IMR-90 (cell line): ENCODE measurements at regions not wholly inside any gene's neighbourhood (a gene's known extent, or its start where the extent isn't known, plus 50 kb on each side); places are given as distances from the start of the nearest gene placed in this dataset.

Experiments used
- ATAC-seq: fragments of 200-7000 bp; cut with Tn5 transposase; 2 replicates; pipeline ENCODE4 v1.9.1; 2020; ENCODE audit warnings: low read depth, mild to moderate bottlenecking, moderate library complexity
- BruUV-seq: library from RNA; stranded (reverse); fragments of 400-500 nt; replicated peaks from 2 replicates; lab custom pipeline; 2021; lab: Mats Ljungman, UMichigan
- CTCF ChIA-PET: fragments of 300-600 bp; formaldehyde crosslinking; extraction: SDS; loops from one replicate; lab custom pipeline; 2021; ENCODE audit warnings: antibody characterized with exemption; lab: Yijun Ruan, JAX
- POLR2A ChIA-PET: fragments of 300-600 bp; sonication (Branson Sonifier 250); formaldehyde crosslinking; loops from one replicate; lab custom pipeline; 2022; ENCODE audit warnings: antibody characterized with exemption; ENCODE audit not compliant: unreplicated experiment; lab: Charles Lee
- DNase-seq: peaks from one replicate; pipeline ENCODE4 v3.0.0; 2013
- H2AFZ ChIP-seq: replicated peaks from 2 replicates; pipeline ENCODE3; 2013; ENCODE audit warnings: low read length, mild to moderate bottlenecking; ENCODE audit not compliant: poor library complexity
- H2AK5ac ChIP-seq: 2 replicates; pipeline ENCODE4 v1.6.1; 2013; ENCODE audit warnings: low read depth, low read length, inconsistent platforms
- H2AK9ac ChIP-seq: replicated peaks from 2 replicates; pipeline ENCODE3; 2013; ENCODE audit warnings: mild to moderate bottlenecking, low read depth, low read length, moderate library complexity; ENCODE audit not compliant: poor library complexity
- H2BK120ac ChIP-seq: 2 replicates; pipeline ENCODE4 v1.6.1; 2013; ENCODE audit warnings: low read depth, low read length, inconsistent platforms
- H2BK15ac ChIP-seq: 3 replicates; pipeline ENCODE4 v1.6.1; 2013; ENCODE audit warnings: low read depth, low read length, inconsistent platforms
- H2BK20ac ChIP-seq: 2 replicates; pipeline ENCODE4 v1.6.1; 2013; ENCODE audit warnings: low read depth, mild to moderate bottlenecking, inconsistent platforms, low read length, moderate library complexity
- H2BK5ac ChIP-seq: 2 replicates; pipeline ENCODE4 v1.6.1; 2013; ENCODE audit warnings: mild to moderate bottlenecking, low read depth, low read length, inconsistent platforms; ENCODE audit not compliant: poor library complexity, severe bottlenecking
- H3K14ac ChIP-seq: replicated peaks from 2 replicates; pipeline ENCODE4 v1.6.1; 2013; ENCODE audit warnings: low read depth, low read length, inconsistent platforms
- H3K18ac ChIP-seq: 2 replicates; pipeline ENCODE4 v1.6.1; 2013; ENCODE audit warnings: low read depth, low read length, control low read depth
- H3K23ac ChIP-seq: 2 replicates; pipeline ENCODE4 v1.6.1; 2013; ENCODE audit warnings: low read depth, low read length, inconsistent platforms
- H3K27ac ChIP-seq: 2 replicates; pipeline ENCODE4 v1.5.1; 2013; ENCODE audit warnings: mild to moderate bottlenecking, control low read depth, low read length; ENCODE audit not compliant: insufficient read depth
- H3K27me3 ChIP-seq: 2 replicates; pipeline ENCODE4 v1.6.1; 2013; ENCODE audit warnings: low read length; ENCODE audit not compliant: control insufficient read depth, insufficient read depth
- H3K36me3 ChIP-seq: 2 replicates; pipeline ENCODE4 v1.6.1; 2013; ENCODE audit warnings: low read length, mixed read lengths; ENCODE audit not compliant: control insufficient read depth, insufficient read depth
- H3K4ac ChIP-seq: 2 replicates; pipeline ENCODE4 v1.6.1; 2013; ENCODE audit warnings: low read depth, low read length, inconsistent platforms
- H3K4me1 ChIP-seq: 2 replicates; pipeline ENCODE4 v1.6.1; 2013; ENCODE audit warnings: low read length, mixed read lengths; ENCODE audit not compliant: control insufficient read depth, insufficient read depth
- H3K4me2 ChIP-seq: 2 replicates; pipeline ENCODE4 v1.6.1; 2013; ENCODE audit warnings: low read depth, mild to moderate bottlenecking, control low read depth, low read length, moderate library complexity
- H3K4me3 ChIP-seq: 2 replicates; pipeline ENCODE4 v1.5.1; 2013; ENCODE audit warnings: low read depth, mild to moderate bottlenecking, control low read depth, low read length, moderate library complexity; ENCODE audit not compliant: insufficient read depth
- H3K56ac ChIP-seq: 2 replicates; pipeline ENCODE4 v1.6.1; 2013; ENCODE audit warnings: low read length, inconsistent platforms; ENCODE audit not compliant: insufficient read depth; ENCODE audit errors: extremely low read depth
- H3K79me1 ChIP-seq, 2 experiments: 2 replicates each; pipeline ENCODE4 v1.6.1; 2013; ENCODE audit warnings: low read length in 2 of 2, inconsistent platforms in 1 of 2, low read depth in 1 of 2
- H3K9ac ChIP-seq: 2 replicates; pipeline ENCODE4 v1.6.1; 2013; ENCODE audit warnings: low read depth, low read length, control low read depth
- H3K9me1 ChIP-seq: 2 replicates; pipeline ENCODE4 v1.6.1; 2013; ENCODE audit warnings: low read length, inconsistent platforms; ENCODE audit not compliant: insufficient read depth
- H3K9me3 ChIP-seq: 2 replicates; pipeline ENCODE4 v1.6.1; 2013; ENCODE audit warnings: low read length; ENCODE audit not compliant: control insufficient read depth, insufficient read depth
- H4K20me1 ChIP-seq: 2 replicates; pipeline ENCODE4 v1.6.1; 2013; ENCODE audit warnings: low read length, inconsistent platforms; ENCODE audit not compliant: insufficient read depth
- H4K5ac ChIP-seq: 2 replicates; pipeline ENCODE4 v1.6.1; 2013; ENCODE audit warnings: mild to moderate bottlenecking, low read depth, low read length, control low read depth
- H4K8ac ChIP-seq, 2 experiments: 2 replicates each; pipeline ENCODE4 v1.6.1; 2013; ENCODE audit warnings: low read depth in 2 of 2, low read length in 2 of 2, control low read depth in 1 of 2, inconsistent platforms in 1 of 2
- H4K91ac ChIP-seq: 2 replicates; pipeline ENCODE4 v1.6.1; 2013; ENCODE audit warnings: low read depth, low read length, inconsistent platforms; ENCODE audit not compliant: insufficient read depth
- BHLHE40 ChIP-seq: fragments of 150-350 bp; IDR thresholded peaks from 2 replicates; pipeline ENCODE4 v1.6.1; 2016; ENCODE audit warnings: mild to moderate bottlenecking, low read depth, low read length
- CEBPB ChIP-seq: IDR thresholded peaks from 2 replicates; pipeline ENCODE4 v1.6.1; 2012; ENCODE audit warnings: low read depth, low read length, improper control_type of control experiment
- CHD1 ChIP-seq: IDR thresholded peaks from 2 replicates; pipeline ENCODE4 v1.6.1; 2012; ENCODE audit warnings: low read depth, low read length, improper control_type of control experiment
- CTCF ChIP-seq: conservative IDR thresholded peaks from 2 replicates; pipeline ENCODE4 v1.5.1; 2012; ENCODE audit warnings: mild to moderate bottlenecking, low read depth, low read length, improper control_type of control experiment
- ELK1 ChIP-seq: fragments of 150-350 bp; IDR thresholded peaks from 2 replicates; pipeline ENCODE4 v1.6.1; 2016; ENCODE audit warnings: low read depth, mild to moderate bottlenecking, low read length, moderate library complexity, borderline replicate concordance
- FOS ChIP-seq: fragments of 150-350 bp; IDR thresholded peaks from 2 replicates; pipeline ENCODE4 v1.6.1; 2016; ENCODE audit warnings: low read depth, low read length
- MAFK ChIP-seq: IDR thresholded peaks from 2 replicates; pipeline ENCODE4 v1.6.1; 2012; ENCODE audit warnings: low read depth, low read length, improper control_type of control experiment
- MAZ ChIP-seq: IDR thresholded peaks from 2 replicates; pipeline ENCODE4 v1.6.1; 2012; ENCODE audit warnings: low read depth, mild to moderate bottlenecking, low read length, improper control_type of control experiment, moderate library complexity, borderline replicate concordance
- MXI1 ChIP-seq: IDR thresholded peaks from 2 replicates; pipeline ENCODE4 v1.6.1; 2012; ENCODE audit warnings: low read depth, mild to moderate bottlenecking, low read length, moderate library complexity, borderline replicate concordance
- NFE2L2 ChIP-seq: fragments of 150-350 bp; IDR thresholded peaks from 2 replicates; pipeline ENCODE4 v1.6.1; 2016; ENCODE audit warnings: low read depth, mild to moderate bottlenecking, low read length
- POLR2A ChIP-seq: IDR thresholded peaks from 2 replicates; pipeline ENCODE4 v1.6.1; 2012; ENCODE audit warnings: mild to moderate bottlenecking, low read depth, low read length
- RAD21 ChIP-seq: IDR thresholded peaks from 2 replicates; pipeline ENCODE4 v1.6.1; 2012; ENCODE audit warnings: low read length, improper control_type of control experiment
- RCOR1 ChIP-seq: IDR thresholded peaks from 2 replicates; pipeline ENCODE4 v1.6.1; 2012; ENCODE audit warnings: mild to moderate bottlenecking, low read length, improper control_type of control experiment; ENCODE audit not compliant: insufficient replicate concordance
- RFX5 ChIP-seq: IDR thresholded peaks from 2 replicates; pipeline ENCODE4 v1.8.0; 2012; ENCODE audit warnings: low read depth, mild to moderate bottlenecking, low read length, moderate library complexity
- SMC3 ChIP-seq: fragments of 150-350 bp; IDR thresholded peaks from 2 replicates; pipeline ENCODE4 v1.6.1; 2016; ENCODE audit warnings: low read depth, mild to moderate bottlenecking, antibody characterized with exemption, low read length, moderate library complexity
- USF2 ChIP-seq: fragments of 150-350 bp; IDR thresholded peaks from 2 replicates; pipeline ENCODE4 v1.6.1; 2017; ENCODE audit warnings: mild to moderate bottlenecking, antibody characterized with exemption, low read length, low read depth
- dilution Hi-C: fragments of 300-500 bp; cut with HindIII; formaldehyde crosslinking; loops from one replicate; pipeline ENCODE4 v1.14.3; 2018; ENCODE audit warnings: low sequenced_read_pairs; ENCODE audit not compliant: unreplicated experiment
- in situ Hi-C: fragments of 300-500 bp; cut with MboI; formaldehyde crosslinking; loops from 3 replicates; pipeline ENCODE4 v1.14.3; 2019; ENCODE audit warnings: low sequenced_read_pairs, inconsistent platforms, mixed read lengths
- intact Hi-C: fragments of 100-400 bp; cut with micrococcal nuclease; formaldehyde crosslinking; loops from 2 replicates; pipeline ENCODE4 v1.10.0; 2022

GRCh38 chr15:27660676-27661075, 438.4 kb downstream of the OCA2 start:
- Histone ChIP-seq H2AK5ac (no peak overlapping the region), H3K27me3 (no peaks in the 10 kb centered on the region), H3K23ac (no peak overlapping the region), H3K36me3 (no peaks in the 10 kb centered on the region), H3K4me2 (no peak overlapping the region), H3K18ac (no peak overlapping the region), H4K5ac (no peak overlapping the region), H3K27ac (no peak overlapping the region), H2BK120ac (no peak overlapping the region), H3K4me3 (no peak overlapping the region), H4K91ac (no peak overlapping the region), H3K4me1 (no peaks in the 10 kb centered on the region), H3K56ac (no peak overlapping the region), H2BK15ac (no peak overlapping the region), H3K9me3 (peaks cover 19% of the 10 kb centered on the region), H3K4ac (no peak overlapping the region), H3K14ac (no peak overlapping the region), H4K8ac (no peak overlapping the region), H2BK20ac (no peak overlapping the region), H2AFZ (no peak overlapping the region), H4K20me1 (no peaks in the 10 kb centered on the region), H3K79me1 (no peaks in the 10 kb centered on the region), H3K9ac (no peak overlapping the region), H2BK5ac (no peak overlapping the region), H3K9me1 (no peaks in the 10 kb centered on the region), H2AK9ac (no peak overlapping the region)
- no peak for ATAC-seq
- intact Hi-C loops (no loop called here), in situ Hi-C loops (no loop called here), dilution Hi-C loops (no loop called here)
- no peak for DNase-seq
- POLR2A ChIA-PET = no interaction called here
- BruUV-seq = no TSS peak
- TF ChIP-seq BHLHE40 = no peak
- no peak for TF ChIP-seq FOS
- TF ChIP-seq CHD1 = no peak
- no peak for TF ChIP-seq RFX5
- no peak for TF ChIP-seq POLR2A
- TF ChIP-seq MAZ = no peak
- no peak for TF ChIP-seq SMC3
- TF ChIP-seq CEBPB = no peak
- TF ChIP-seq RCOR1 = no peak
- TF ChIP-seq MAFK = no peak
- no peak for TF ChIP-seq RAD21
- no peak for TF ChIP-seq CTCF
- no peak for TF ChIP-seq ELK1
- TF ChIP-seq USF2 = no peak
- TF ChIP-seq NFE2L2 = no peak
- no peak for TF ChIP-seq MXI1
- CTCF ChIA-PET = no interaction called here
